IMR-90 (cell line): ENCODE measurements at regions not wholly inside any gene's neighbourhood (a gene's known extent, or its start where the extent isn't known, plus 50 kb on each side); places are given as distances from the start of the nearest gene placed in this dataset.

Source experiments
- ATAC-seq: fragments of 200-7000 bp; cut with Tn5 transposase; 2 replicates; pipeline ENCODE4 v1.9.1; 2020; ENCODE audit warnings: low read depth, mild to moderate bottlenecking, moderate library complexity
- BruUV-seq: library from RNA; stranded (reverse); fragments of 400-500 nt; replicated peaks from 2 replicates; lab custom pipeline; 2021; lab: Mats Ljungman, UMichigan
- CTCF ChIA-PET: fragments of 300-600 bp; formaldehyde crosslinking; extraction: SDS; loops from one replicate; lab custom pipeline; 2021; ENCODE audit warnings: antibody characterized with exemption; lab: Yijun Ruan, JAX
- POLR2A ChIA-PET: fragments of 300-600 bp; sonication (Branson Sonifier 250); formaldehyde crosslinking; loops from one replicate; lab custom pipeline; 2022; ENCODE audit warnings: antibody characterized with exemption; ENCODE audit not compliant: unreplicated experiment; lab: Charles Lee
- DNase-seq: peaks from one replicate; pipeline ENCODE4 v3.0.0; 2013
- H2AFZ ChIP-seq: replicated peaks from 2 replicates; pipeline ENCODE3; 2013; ENCODE audit warnings: low read length, mild to moderate bottlenecking; ENCODE audit not compliant: poor library complexity
- H2AK5ac ChIP-seq: 2 replicates; pipeline ENCODE4 v1.6.1; 2013; ENCODE audit warnings: low read depth, low read length, inconsistent platforms
- H2AK9ac ChIP-seq: replicated peaks from 2 replicates; pipeline ENCODE3; 2013; ENCODE audit warnings: mild to moderate bottlenecking, low read depth, low read length, moderate library complexity; ENCODE audit not compliant: poor library complexity
- H2BK120ac ChIP-seq: 2 replicates; pipeline ENCODE4 v1.6.1; 2013; ENCODE audit warnings: low read depth, low read length, inconsistent platforms
- H2BK15ac ChIP-seq: 3 replicates; pipeline ENCODE4 v1.6.1; 2013; ENCODE audit warnings: low read depth, low read length, inconsistent platforms
- H2BK20ac ChIP-seq: 2 replicates; pipeline ENCODE4 v1.6.1; 2013; ENCODE audit warnings: low read depth, mild to moderate bottlenecking, inconsistent platforms, low read length, moderate library complexity
- H2BK5ac ChIP-seq: 2 replicates; pipeline ENCODE4 v1.6.1; 2013; ENCODE audit warnings: mild to moderate bottlenecking, low read depth, low read length, inconsistent platforms; ENCODE audit not compliant: poor library complexity, severe bottlenecking
- H3K14ac ChIP-seq: replicated peaks from 2 replicates; pipeline ENCODE4 v1.6.1; 2013; ENCODE audit warnings: low read depth, low read length, inconsistent platforms
- H3K18ac ChIP-seq: 2 replicates; pipeline ENCODE4 v1.6.1; 2013; ENCODE audit warnings: low read depth, low read length, control low read depth
- H3K23ac ChIP-seq: 2 replicates; pipeline ENCODE4 v1.6.1; 2013; ENCODE audit warnings: low read depth, low read length, inconsistent platforms
- H3K27ac ChIP-seq: 2 replicates; pipeline ENCODE4 v1.5.1; 2013; ENCODE audit warnings: mild to moderate bottlenecking, control low read depth, low read length; ENCODE audit not compliant: insufficient read depth
- H3K27me3 ChIP-seq: 2 replicates; pipeline ENCODE4 v1.6.1; 2013; ENCODE audit warnings: low read length; ENCODE audit not compliant: control insufficient read depth, insufficient read depth
- H3K36me3 ChIP-seq: 2 replicates; pipeline ENCODE4 v1.6.1; 2013; ENCODE audit warnings: low read length, mixed read lengths; ENCODE audit not compliant: control insufficient read depth, insufficient read depth
- H3K4ac ChIP-seq: 2 replicates; pipeline ENCODE4 v1.6.1; 2013; ENCODE audit warnings: low read depth, low read length, inconsistent platforms
- H3K4me1 ChIP-seq: 2 replicates; pipeline ENCODE4 v1.6.1; 2013; ENCODE audit warnings: low read length, mixed read lengths; ENCODE audit not compliant: control insufficient read depth, insufficient read depth
- H3K4me2 ChIP-seq: 2 replicates; pipeline ENCODE4 v1.6.1; 2013; ENCODE audit warnings: low read depth, mild to moderate bottlenecking, control low read depth, low read length, moderate library complexity
- H3K4me3 ChIP-seq: 2 replicates; pipeline ENCODE4 v1.5.1; 2013; ENCODE audit warnings: low read depth, mild to moderate bottlenecking, control low read depth, low read length, moderate library complexity; ENCODE audit not compliant: insufficient read depth
- H3K56ac ChIP-seq: 2 replicates; pipeline ENCODE4 v1.6.1; 2013; ENCODE audit warnings: low read length, inconsistent platforms; ENCODE audit not compliant: insufficient read depth; ENCODE audit errors: extremely low read depth
- H3K79me1 ChIP-seq, 2 experiments: 2 replicates each; pipeline ENCODE4 v1.6.1; 2013; ENCODE audit warnings: low read length in 2 of 2, inconsistent platforms in 1 of 2, low read depth in 1 of 2
- H3K9ac ChIP-seq: 2 replicates; pipeline ENCODE4 v1.6.1; 2013; ENCODE audit warnings: low read depth, low read length, control low read depth
- H3K9me1 ChIP-seq: 2 replicates; pipeline ENCODE4 v1.6.1; 2013; ENCODE audit warnings: low read length, inconsistent platforms; ENCODE audit not compliant: insufficient read depth
- H3K9me3 ChIP-seq: 2 replicates; pipeline ENCODE4 v1.6.1; 2013; ENCODE audit warnings: low read length; ENCODE audit not compliant: control insufficient read depth, insufficient read depth
- H4K20me1 ChIP-seq: 2 replicates; pipeline ENCODE4 v1.6.1; 2013; ENCODE audit warnings: low read length, inconsistent platforms; ENCODE audit not compliant: insufficient read depth
- H4K5ac ChIP-seq: 2 replicates; pipeline ENCODE4 v1.6.1; 2013; ENCODE audit warnings: mild to moderate bottlenecking, low read depth, low read length, control low read depth
- H4K8ac ChIP-seq, 2 experiments: 2 replicates each; pipeline ENCODE4 v1.6.1; 2013; ENCODE audit warnings: low read depth in 2 of 2, low read length in 2 of 2, control low read depth in 1 of 2, inconsistent platforms in 1 of 2
- H4K91ac ChIP-seq: 2 replicates; pipeline ENCODE4 v1.6.1; 2013; ENCODE audit warnings: low read depth, low read length, inconsistent platforms; ENCODE audit not compliant: insufficient read depth
- BHLHE40 ChIP-seq: fragments of 150-350 bp; IDR thresholded peaks from 2 replicates; pipeline ENCODE4 v1.6.1; 2016; ENCODE audit warnings: mild to moderate bottlenecking, low read depth, low read length
- CEBPB ChIP-seq: IDR thresholded peaks from 2 replicates; pipeline ENCODE4 v1.6.1; 2012; ENCODE audit warnings: low read depth, low read length, improper control_type of control experiment
- ELK1 ChIP-seq: fragments of 150-350 bp; IDR thresholded peaks from 2 replicates; pipeline ENCODE4 v1.6.1; 2016; ENCODE audit warnings: low read depth, mild to moderate bottlenecking, low read length, moderate library complexity, borderline replicate concordance
- FOS ChIP-seq: fragments of 150-350 bp; IDR thresholded peaks from 2 replicates; pipeline ENCODE4 v1.6.1; 2016; ENCODE audit warnings: low read depth, low read length
- MAFK ChIP-seq: IDR thresholded peaks from 2 replicates; pipeline ENCODE4 v1.6.1; 2012; ENCODE audit warnings: low read depth, low read length, improper control_type of control experiment
- MAZ ChIP-seq: IDR thresholded peaks from 2 replicates; pipeline ENCODE4 v1.6.1; 2012; ENCODE audit warnings: low read depth, mild to moderate bottlenecking, low read length, improper control_type of control experiment, moderate library complexity, borderline replicate concordance
- MXI1 ChIP-seq: IDR thresholded peaks from 2 replicates; pipeline ENCODE4 v1.6.1; 2012; ENCODE audit warnings: low read depth, mild to moderate bottlenecking, low read length, moderate library complexity, borderline replicate concordance
- NFE2L2 ChIP-seq: fragments of 150-350 bp; IDR thresholded peaks from 2 replicates; pipeline ENCODE4 v1.6.1; 2016; ENCODE audit warnings: low read depth, mild to moderate bottlenecking, low read length
- POLR2A ChIP-seq: IDR thresholded peaks from 2 replicates; pipeline ENCODE4 v1.6.1; 2012; ENCODE audit warnings: mild to moderate bottlenecking, low read depth, low read length
- RCOR1 ChIP-seq: IDR thresholded peaks from 2 replicates; pipeline ENCODE4 v1.6.1; 2012; ENCODE audit warnings: mild to moderate bottlenecking, low read length, improper control_type of control experiment; ENCODE audit not compliant: insufficient replicate concordance
- WGBS, 2 experiments: methylation state at CpG; one replicate each; pipeline versions ENCODE4 v1.1.5 to v1.1.7; 2013; ENCODE audit warnings: missing lambda C conversion rate in 2 of 2; ENCODE audit not compliant: insufficient read length in 1 of 2; ENCODE audit errors: extremely low coverage in 2 of 2; 5-methylcytosine and 5-hydroxymethylcytosine counted together
- dilution Hi-C: fragments of 300-500 bp; cut with HindIII; formaldehyde crosslinking; loops from one replicate; pipeline ENCODE4 v1.14.3; 2018; ENCODE audit warnings: low sequenced_read_pairs; ENCODE audit not compliant: unreplicated experiment
- in situ Hi-C: fragments of 300-500 bp; cut with MboI; formaldehyde crosslinking; loops from 3 replicates; pipeline ENCODE4 v1.14.3; 2019; ENCODE audit warnings: low sequenced_read_pairs, inconsistent platforms, mixed read lengths
- intact Hi-C: fragments of 100-400 bp; cut with micrococcal nuclease; formaldehyde crosslinking; loops from 2 replicates; pipeline ENCODE4 v1.10.0; 2022

DNA sequence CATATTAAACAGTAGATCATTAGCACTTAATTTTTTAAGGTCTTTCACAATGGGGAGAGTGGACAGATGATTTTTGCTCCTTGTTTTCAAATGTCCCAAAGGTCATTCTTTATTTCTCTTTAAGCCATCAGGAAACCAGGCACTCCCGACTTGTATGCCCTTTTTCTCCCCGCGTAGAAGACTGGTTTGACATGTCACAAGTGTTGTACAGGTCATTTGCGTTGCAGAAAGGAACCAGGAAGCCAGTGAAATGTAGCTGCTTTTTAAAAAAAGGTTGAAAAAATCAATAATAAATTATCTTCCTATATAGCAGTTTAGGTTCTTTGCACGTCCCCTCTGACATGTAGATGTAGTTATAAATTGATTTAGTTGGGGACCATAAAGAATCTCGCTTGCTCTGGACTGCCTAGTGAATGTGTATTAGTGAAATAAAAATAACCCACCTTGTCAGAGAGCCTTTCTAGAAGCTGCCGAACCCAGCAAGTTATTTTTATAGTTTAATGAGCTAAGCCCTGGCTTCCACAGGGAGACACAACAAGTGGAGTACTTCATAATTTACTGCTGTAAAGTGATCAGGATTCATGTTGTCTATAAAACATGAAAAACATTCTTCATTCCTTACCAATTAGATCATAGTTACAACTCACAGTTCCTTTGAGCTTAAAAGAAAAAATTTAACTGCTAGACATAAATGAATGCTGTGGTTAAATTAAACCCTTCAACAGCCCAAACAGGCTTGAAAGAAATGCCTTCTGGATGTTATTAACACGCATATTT, 404.6 kb downstream of the CSNK1G3 start:
- TF ChIP-seq CEBPB, result no peak
- TF ChIP-seq RCOR1, result no peak
- TF ChIP-seq NFE2L2, result no peak
- TF ChIP-seq MAFK, result no peak
- no peak for TF ChIP-seq MAZ
- no peak for TF ChIP-seq ELK1
- TF ChIP-seq POLR2A, result no peak
- TF ChIP-seq FOS, result no peak
- TF ChIP-seq BHLHE40, result no peak
- TF ChIP-seq MXI1, result no peak
- Histone ChIP-seq H3K56ac (no peak overlapping the region), H3K4me3 (no peak overlapping the region), H3K23ac (no peak overlapping the region), H2AK9ac (no peak overlapping the region), H4K91ac (no peak overlapping the region), H3K9me1 (no peaks in the 10 kb centered on the region), H3K27me3 (no peaks in the 10 kb centered on the region), H3K27ac (no peak overlapping the region), H3K18ac (peak overlapping the region; percentile 93; the same call in 1 of the 2 replicates), H3K4ac (peak overlapping the region; percentile 61; the same call in 1 of the 2 replicates), H4K20me1 (no peaks in the 10 kb centered on the region), H2BK20ac (0 out of 2 replicates have a peak overlapping the region, but pooled peaks have one; percentile 42), H2AK5ac (peak overlapping the region; percentile 40; the same call in 1 of the 2 replicates), H4K8ac (no peak overlapping the region), H3K4me2 (peak overlapping the region; percentile 53; the same call in 1 of the 2 replicates), H2BK120ac (peak overlapping the region; percentile 83), H3K4me1 (peaks cover 6% of the 10 kb centered on the region), H4K5ac (peak overlapping the region; percentile 80; the same call in 1 of the 2 replicates), H2BK15ac (peak overlapping the region; percentile 47; the same call in 1 of the 3 replicates), H3K14ac (no peak overlapping the region), H3K79me1 (no peaks in the 10 kb centered on the region), H3K9me3 (no peaks in the 10 kb centered on the region), H3K9ac (no peak overlapping the region; the same call in 1 of the 2 replicates), H2AFZ (no peak overlapping the region), H3K36me3 (no peaks in the 10 kb centered on the region), H2BK5ac (peak overlapping the region; percentile 88)
- dilution Hi-C loops (no loop called here), intact Hi-C loops (no loop called here), in situ Hi-C loops (no loop called here)
- POLR2A ChIA-PET, result no interaction called here
- no TSS peak for BruUV-seq
- CTCF ChIA-PET, result interaction anchor here (1.1 kb wide), 1 partner anchor 338 kb away, joined by 3 read pairs; no protein-coding TSS in a partner anchor
- ATAC-seq, result peak; percentile 91
- peak; percentile 65 for DNase-seq
- no CpG with 5 or more reads among the region's 8 CpGs for WGBS, 2 experiments
